Upper lobe of left lung (tissue), 4 donors: ENCODE measurements at regions not wholly inside any gene's neighbourhood (a gene's known extent, or its start where the extent isn't known, plus 50 kb on each side); places are given as distances from the start of the nearest gene placed in this dataset.

Experiments
- CTCF ChIP-seq, 6 experiments: fragments of 450-650 bp in 4 of 6; fragments of 200-600 bp in 2 of 6; sonication (generic) in 2 of 6; IDR thresholded peaks; one replicate each; pipeline ENCODE4 v1.5.1; 2016 to 2019; ENCODE audit warnings: antibody characterized with exemption in 6 of 6
- EP300 ChIP-seq, 4 donors: sonication (generic); formaldehyde crosslinking; IDR thresholded peaks; one replicate each; pipeline ENCODE4 v1.5.1; 2017; ENCODE audit warnings: antibody characterized with exemption in 4 of 4, control low read depth in 2 of 4
- POLR2A ChIP-seq, 4 donors: fragments of 450-650 bp; IDR thresholded peaks; one replicate each; pipeline ENCODE4 v1.5.1; 2016 to 2017; ENCODE audit warnings: antibody characterized with exemption in 4 of 4, mild to moderate bottlenecking in 2 of 4
- POLR2AphosphoS5 ChIP-seq, 2 donors: sonication (generic); formaldehyde crosslinking; IDR thresholded peaks; one replicate each; pipeline ENCODE4 v1.5.1; 2017; ENCODE audit warnings: antibody characterized with exemption in 2 of 2

GRCh38 chr4:89518259-89518658 is 210.7 kb upstream of the GPRIN3 start:
- TF ChIP-seq EP300 (IDR thresholded peaks at IDR 0.05) (no peak), CTCF (IDR thresholded peaks at IDR 0.05) (no peak), POLR2A (IDR thresholded peaks at IDR 0.05) (no peak), POLR2AphosphoS5 (IDR thresholded peaks at IDR 0.05) (no peak)
